ENCODE measurements at regions not wholly inside any gene's neighbourhood (a gene's known extent, or its start where the extent isn't known, plus 50 kb on each side); places are given as distances from the start of the nearest gene placed in this dataset.
"Not testable (repeated sequence)": the region's sequence is repeated elsewhere in the genome, so short reads cannot be mapped to it uniquely, and the experiment has no call there.

GRCh38 chr11:122604621-122605020, 50.9 kb upstream of the UBASH3B start:
- DNase-seq, result peak; percentile 82

GRCh38 chr11:122601141-122602125, 54.1 kb upstream of the UBASH3B start:
- no peak for DNase-seq

- no peak for DNase-seq
Observed at GRCh38 chr11:122600290-122600689, 55.2 kb upstream of the UBASH3B start.

- no peak for DNase-seq
Observed at GRCh38 chr11:122599434-122599833, 56.1 kb upstream of the UBASH3B start.

- DNase-seq, result no peak
Observed at GRCh38 chr11:122598971-122599370, 56.6 kb upstream of the UBASH3B start.

- peak; percentile 24 for DNase-seq
Observed at GRCh38 chr11:122597511-122597910, 58.0 kb upstream of the UBASH3B start.

GRCh38 chr11:122594986-122595645, 60.4 kb upstream of the UBASH3B start:
- DNase-seq, result no peak

GRCh38 chr11:122593473-122594420, 61.8 kb upstream of the UBASH3B start:
- DNase-seq, result no peak

- DNase-seq, result no peak
Observed at GRCh38 chr11:122592641-122593040, 62.9 kb upstream of the UBASH3B start.

- no peak for DNase-seq
Observed at GRCh38 chr11:122584670-122585069, 70.9 kb upstream of the UBASH3B start.

GRCh38 chr11:122580071-122580470, 75.5 kb upstream of the UBASH3B start:
- not testable (repeated sequence) for DNase-seq

- no peak for DNase-seq
Observed at GRCh38 chr11:122578171-122578825, 77.2 kb upstream of the UBASH3B start.

GRCh38 chr11:122572592-122572991, 82.9 kb upstream of the UBASH3B start:
- no peak for DNase-seq

- no peak for DNase-seq
Observed at GRCh38 chr11:122563761-122564160, 91.8 kb upstream of the UBASH3B start.

GRCh38 chr11:122559734-122560382, 95.7 kb upstream of the UBASH3B start:
- peak; percentile 4 for DNase-seq

GRCh38 chr11:122559218-122559617, 96.3 kb upstream of the UBASH3B start:
- DNase-seq, result not testable (repeated sequence)

GRCh38 chr11:122557163-122557562, 98.4 kb upstream of the UBASH3B start:
- DNase-seq, result not testable (repeated sequence)

- DNase-seq, result no peak
Observed at GRCh38 chr11:122556605-122557004, 98.9 kb upstream of the UBASH3B start.

- DNase-seq, result no peak
Observed at GRCh38 chr11:122538060-122538459, 117.5 kb upstream of the UBASH3B start.

- DNase-seq, result no peak
Observed at GRCh38 chr11:122524898-122525297, 130.6 kb upstream of the UBASH3B start.
